CD4-positive, alpha-beta memory T cell (primary cell): ENCODE measurements at regions not wholly inside any gene's neighbourhood (a gene's known extent, or its start where the extent isn't known, plus 50 kb on each side); places are given as distances from the start of the nearest gene placed in this dataset.

Experiments
- CTCF ChIA-PET: fragments of 350-600 bp; sonication (Branson Sonifier 250); formaldehyde crosslinking; loops from one replicate; lab custom pipeline; 2021; ENCODE audit warnings: inconsistent platforms; ENCODE audit not compliant: partially characterized antibody; lab: Charles Lee
- POLR2A ChIA-PET: fragments of 350-600 bp; sonication (Branson Sonifier 250); formaldehyde crosslinking; loops from one replicate; lab custom pipeline; 2021; ENCODE audit not compliant: partially characterized antibody; lab: Charles Lee
- DNase-seq, 5 donors: peaks; one replicate each; pipeline versions ENCODE4 v3.0.0 to v3.0.0-alpha.2; 2020 to 2022; ENCODE audit warnings: mixed read lengths in 1 of 5
- H3K27ac ChIP-seq: one replicate; pipeline ENCODE4 v1.7.0; 2013; ENCODE audit warnings: low read depth, low read length
- H3K27me3 ChIP-seq: 2 replicates; pipeline ENCODE4 v1.7.0; 2013; ENCODE audit warnings: mild to moderate bottlenecking, low read length, moderate library complexity; ENCODE audit not compliant: insufficient read depth
- H3K36me3 ChIP-seq: 2 replicates; pipeline ENCODE4 v1.7.0; 2013; ENCODE audit warnings: mild to moderate bottlenecking, low read length, moderate library complexity; ENCODE audit not compliant: insufficient read depth
- H3K4me1 ChIP-seq: 2 replicates; pipeline ENCODE4 v1.7.0; 2013; ENCODE audit warnings: mild to moderate bottlenecking, low read length, moderate library complexity; ENCODE audit not compliant: insufficient read depth
- H3K4me3 ChIP-seq, 2 donors: one replicate each; pipeline ENCODE4 v1.7.0; 2013; ENCODE audit warnings: low read length in 2 of 2, mild to moderate bottlenecking in 1 of 2
- H3K9me3 ChIP-seq, 2 donors: one replicate each; pipeline ENCODE4 v1.7.0; 2013; ENCODE audit warnings: low read length in 2 of 2, control low read depth in 1 of 2; ENCODE audit not compliant: control insufficient read depth in 1 of 2
- H3K27ac Mint-ChIP-seq, 7 donors: one replicate each; pipeline ENCODE4 v1.8.0; 2020 to 2021; ENCODE audit warnings: mixed read lengths in 7 of 7, mild to moderate bottlenecking in 6 of 7, inconsistent platforms in 3 of 7, moderate library complexity in 3 of 7
- H3K27me3 Mint-ChIP-seq, 2 donors: one replicate each; pipeline ENCODE4 v1.8.0; 2020 to 2021; ENCODE audit warnings: mixed read lengths in 2 of 2
- H3K36me3 Mint-ChIP-seq, 2 donors: one replicate each; pipeline ENCODE4 v1.8.0; 2020 to 2021; ENCODE audit warnings: mixed read lengths in 2 of 2, inconsistent platforms in 1 of 2, mild to moderate bottlenecking in 1 of 2
- H3K4me1 Mint-ChIP-seq, 4 donors: one replicate each; pipeline ENCODE4 v1.8.0; 2020 to 2021; ENCODE audit warnings: mixed read lengths in 4 of 4, mild to moderate bottlenecking in 1 of 4
- H3K4me3 Mint-ChIP-seq, 8 donors: one replicate each; pipeline ENCODE4 v1.8.0; 2020 to 2021; ENCODE audit warnings: mixed read lengths in 8 of 8, mild to moderate bottlenecking in 7 of 8, moderate library complexity in 6 of 8, inconsistent platforms in 3 of 8
- H3K9me3 Mint-ChIP-seq, 8 donors: one replicate each; pipeline ENCODE4 v1.8.0; 2020 to 2021; ENCODE audit warnings: mixed read lengths in 8 of 8, mild to moderate bottlenecking in 5 of 8, inconsistent platforms in 3 of 8, moderate library complexity in 1 of 8
- intact Hi-C: fragments of 100-400 bp; cut with micrococcal nuclease; formaldehyde crosslinking; loops from one replicate; pipeline ENCODE4 v1.15.1; 2023

DNA sequence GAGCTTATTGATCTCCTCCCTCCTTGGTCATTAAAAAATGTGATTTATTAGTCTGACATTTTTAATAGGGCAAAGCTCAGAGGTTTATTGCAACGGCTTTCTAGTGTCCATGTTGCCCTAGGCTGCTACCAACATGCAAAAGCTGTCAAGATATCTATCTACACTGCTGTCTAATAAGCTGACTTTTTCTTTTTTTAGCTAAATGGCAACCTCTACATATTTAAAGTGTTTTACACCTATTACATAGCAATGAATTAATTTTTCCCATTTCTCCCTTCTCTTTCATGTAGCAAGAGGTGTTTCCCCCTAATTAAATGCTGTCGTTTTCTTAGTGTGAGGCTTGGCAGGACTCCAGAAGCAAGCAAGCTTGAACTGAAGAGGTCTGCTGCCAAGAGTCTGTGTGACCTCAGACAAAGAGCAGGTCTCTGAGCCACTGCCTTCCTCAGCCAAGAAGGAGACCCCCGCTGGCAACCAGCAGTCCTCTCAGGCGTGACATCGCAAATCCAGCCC lies 79.4 kb downstream of the GAS1 start:
- intact Hi-C loops: no loop called here

DNA sequence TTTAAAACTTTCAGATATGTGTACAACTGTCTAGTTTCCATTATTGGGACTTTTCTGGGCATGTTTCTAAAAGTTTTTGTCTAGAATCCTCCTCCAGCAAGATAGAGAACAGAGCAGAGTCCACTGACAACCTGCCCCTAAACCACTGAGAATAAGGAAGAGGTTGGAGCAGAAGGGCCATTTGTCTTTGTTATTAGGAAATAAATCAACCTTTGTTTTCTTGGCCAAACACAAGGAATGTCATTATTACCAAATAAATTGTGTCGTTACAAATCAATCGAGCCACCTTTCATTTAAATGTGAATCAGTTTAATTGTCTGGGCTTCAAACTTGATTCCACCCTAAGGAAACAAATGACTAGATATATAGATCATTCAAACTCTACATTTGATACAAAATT lies 81.4 kb downstream of the GAS1 start:
- H3K4me3 Mint-ChIP-seq: no peak overlapping the region
- POLR2A ChIA-PET: no interaction called here

More for the DNA sequence above, 79.4 kb downstream of the GAS1 start:
- Histone ChIP-seq H3K4me3 (no peak overlapping the region), H3K9me3 (no peaks in the 10 kb centered on the region), H3K27ac (no peak overlapping the region), H3K27me3 (no peaks in the 10 kb centered on the region), H3K36me3 (no peaks in the 10 kb centered on the region), H3K4me1 (no peaks in the 10 kb centered on the region)
- no peak overlapping the region for H3K27ac Mint-ChIP-seq
- no peak for DNase-seq
- H3K4me3 Mint-ChIP-seq: no peak overlapping the region
- ChIA-PET CTCF (no interaction called here), POLR2A (no interaction called here)
- peaks cover 5 to 10% of the 10 kb centered on the region in 2 donors for H3K27me3 Mint-ChIP-seq
- no peaks in the 10 kb centered on the region for H3K4me1 Mint-ChIP-seq
- H3K36me3 Mint-ChIP-seq: no peaks in the 10 kb centered on the region
- no peaks in the 10 kb centered on the region for H3K9me3 Mint-ChIP-seq

DNA sequence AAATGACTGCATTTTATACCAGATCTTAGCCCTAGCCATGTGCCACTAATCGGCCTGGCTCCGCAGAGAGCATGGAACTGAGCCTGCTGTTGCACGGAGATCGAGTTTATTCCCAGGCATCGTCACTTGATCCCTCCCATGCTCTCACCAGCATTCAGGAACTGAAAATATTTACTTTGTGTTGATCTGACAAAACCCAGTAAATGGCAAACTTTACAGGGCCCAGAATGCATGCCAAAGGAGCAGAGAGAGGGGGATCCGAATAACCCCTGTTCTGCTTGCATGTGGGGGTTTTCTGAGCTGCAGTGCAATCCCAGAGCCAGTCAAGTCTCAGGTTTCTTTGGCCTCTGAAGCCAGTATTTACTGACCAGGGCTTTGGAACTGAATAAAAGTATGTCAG lies 87.3 kb downstream of the GAS1 start:
- Mint-ChIP-seq H3K36me3 (no peaks in the 10 kb centered on the region), H3K27me3 (peaks cover 4 to 6% of the 10 kb centered on the region in 2 donors), H3K27ac (no peak overlapping the region), H3K9me3 (peaks cover 0 to 3% (median 0%) of the 10 kb centered on the region in 8 donors), H3K4me3 (no peak overlapping the region), H3K4me1 (no peaks in the 10 kb centered on the region)
- Histone ChIP-seq H3K36me3 (no peaks in the 10 kb centered on the region), H3K9me3 (no peaks in the 10 kb centered on the region), H3K27ac (no peak overlapping the region), H3K27me3 (no peaks in the 10 kb centered on the region), H3K4me1 (no peaks in the 10 kb centered on the region), H3K4me3 (no peak overlapping the region)
- ChIA-PET CTCF (no interaction called here), POLR2A (no interaction called here)
- no peak for DNase-seq
- intact Hi-C loops: no loop called here

More for the DNA sequence above, 81.4 kb downstream of the GAS1 start:
- no peaks in the 10 kb centered on the region for H3K9me3 Mint-ChIP-seq
- Histone ChIP-seq H3K9me3 (no peaks in the 10 kb centered on the region), H3K27me3 (no peaks in the 10 kb centered on the region), H3K4me1 (no peaks in the 10 kb centered on the region), H3K36me3 (no peaks in the 10 kb centered on the region), H3K4me3 (no peak overlapping the region), H3K27ac (no peak overlapping the region)
- H3K27me3 Mint-ChIP-seq: peaks cover 5 to 10% of the 10 kb centered on the region in 2 donors
- intact Hi-C loops: no loop called here
- CTCF ChIA-PET: no interaction called here
- H3K27ac Mint-ChIP-seq: no peak overlapping the region
- no peaks in the 10 kb centered on the region for H3K36me3 Mint-ChIP-seq
- no peak for DNase-seq
- H3K4me1 Mint-ChIP-seq: no peaks in the 10 kb centered on the region

DNA sequence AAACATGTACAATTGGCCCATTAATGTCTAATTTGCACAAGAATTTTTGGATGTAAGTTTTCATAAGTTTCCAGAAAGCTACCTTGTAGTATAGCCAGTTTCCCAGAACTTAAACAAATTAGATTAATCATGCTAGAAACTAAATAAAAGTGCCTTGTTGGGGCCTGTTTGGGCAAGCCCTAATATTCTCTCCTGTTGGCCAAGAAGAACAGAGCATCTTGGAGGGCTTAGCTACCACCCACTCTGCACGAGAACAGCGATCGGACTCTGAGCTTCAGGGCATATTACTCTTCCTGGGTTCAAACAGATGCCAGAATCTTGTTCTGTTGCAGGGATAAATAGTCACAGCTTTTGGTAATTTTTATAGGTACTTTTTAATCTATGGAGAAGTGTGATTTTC lies 88.2 kb downstream of the GAS1 start:
- no peak overlapping the region for H3K4me3 Mint-ChIP-seq
- no peak overlapping the region for H3K27ac ChIP-seq
- no peak overlapping the region for H3K27ac Mint-ChIP-seq
- no peaks in the 10 kb centered on the region for H3K4me1 ChIP-seq
- H3K9me3 Mint-ChIP-seq: peaks cover 0 to 3% (median 0%) of the 10 kb centered on the region in 8 donors
- H3K27me3 ChIP-seq: no peaks in the 10 kb centered on the region
- H3K36me3 ChIP-seq: no peaks in the 10 kb centered on the region
- peaks cover 1 to 5% of the 10 kb centered on the region in 2 donors for H3K27me3 Mint-ChIP-seq
- CTCF ChIA-PET: interaction anchor here (1.3 kb wide), 1 partner anchor 21 kb away, joined by 3 read pairs; no protein-coding TSS in a partner anchor
- intact Hi-C loops: no loop called here
- POLR2A ChIA-PET: no interaction called here
- H3K36me3 Mint-ChIP-seq: no peaks in the 10 kb centered on the region
- no peaks in the 10 kb centered on the region for H3K9me3 ChIP-seq
- DNase-seq: no peak
- no peaks in the 10 kb centered on the region for H3K4me1 Mint-ChIP-seq
- H3K4me3 ChIP-seq: no peak overlapping the region

DNA sequence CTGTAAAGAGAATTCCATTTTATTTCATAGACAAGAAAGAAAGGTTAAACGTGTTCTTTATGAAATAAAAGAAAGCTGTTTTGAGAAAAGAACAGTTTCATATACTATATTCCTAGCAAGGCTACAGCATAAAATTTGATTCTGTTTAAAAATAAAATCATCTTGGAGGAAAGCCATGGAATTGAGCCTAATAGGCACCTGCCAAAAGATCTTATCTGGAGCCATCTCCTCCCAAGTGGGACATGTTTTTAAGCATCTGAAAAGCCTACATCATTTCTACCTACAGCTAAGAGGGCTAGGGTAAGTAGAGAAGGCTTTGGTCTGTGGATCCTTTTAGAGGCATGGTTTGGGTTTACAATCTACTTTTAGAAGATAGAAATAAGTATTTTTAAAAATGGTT lies 89.3 kb downstream of the GAS1 start:
- Histone ChIP-seq H3K27ac (no peak overlapping the region), H3K4me3 (no peak overlapping the region), H3K36me3 (no peaks in the 10 kb centered on the region), H3K4me1 (no peaks in the 10 kb centered on the region), H3K9me3 (no peaks in the 10 kb centered on the region), H3K27me3 (no peaks in the 10 kb centered on the region)
- CTCF ChIA-PET: interaction anchor here (1.3 kb wide), 1 partner anchor 20 kb away, joined by 3 read pairs; no protein-coding TSS in a partner anchor
- no peaks in the 10 kb centered on the region for H3K4me1 Mint-ChIP-seq
- H3K27ac Mint-ChIP-seq: no peak overlapping the region
- intact Hi-C loops: no loop called here
- H3K27me3 Mint-ChIP-seq: peaks cover 0 to 2% of the 10 kb centered on the region in 2 donors
- POLR2A ChIA-PET: no interaction called here
- H3K9me3 Mint-ChIP-seq: peaks cover 0 to 3% (median 0%) of the 10 kb centered on the region in 8 donors
- no peak overlapping the region for H3K4me3 Mint-ChIP-seq
- DNase-seq: no peak
- H3K36me3 Mint-ChIP-seq: no peaks in the 10 kb centered on the region

DNA sequence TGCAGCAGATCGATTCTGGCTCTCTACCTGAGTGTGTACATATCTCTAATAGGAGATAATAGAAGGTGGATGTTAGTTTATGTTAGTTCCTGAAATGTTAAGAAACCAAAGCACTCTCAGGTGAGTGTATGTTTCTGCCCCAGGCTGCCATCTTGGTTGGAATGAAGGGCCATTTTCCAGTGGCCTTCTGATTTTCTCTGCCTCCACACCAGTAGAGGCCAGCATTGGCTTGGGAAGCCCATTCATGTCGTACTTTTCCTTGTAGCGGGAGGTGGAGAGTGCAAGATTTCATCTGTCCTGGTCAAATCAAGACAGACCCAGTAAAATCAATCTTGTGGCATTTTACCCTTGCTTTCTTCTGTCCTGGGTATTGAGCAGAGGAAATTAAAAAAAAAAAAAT lies 91.0 kb downstream of the GAS1 start:
- Histone ChIP-seq H3K4me1 (no peaks in the 10 kb centered on the region), H3K27ac (no peak overlapping the region), H3K9me3 (no peaks in the 10 kb centered on the region), H3K27me3 (no peaks in the 10 kb centered on the region), H3K4me3 (no peak overlapping the region), H3K36me3 (no peaks in the 10 kb centered on the region)
- Mint-ChIP-seq H3K4me1 (no peaks in the 10 kb centered on the region), H3K27me3 (peaks cover 4 to 6% of the 10 kb centered on the region in 2 donors), H3K36me3 (no peaks in the 10 kb centered on the region), H3K27ac (no peak overlapping the region), H3K4me3 (no peak overlapping the region), H3K9me3 (peaks cover 0 to 3% (median 0%) of the 10 kb centered on the region in 8 donors)
- CTCF ChIA-PET: no interaction called here
- intact Hi-C loops: no loop called here
- POLR2A ChIA-PET: interaction anchor here (0.6 kb wide), 1 partner anchor 59 kb away, joined by 3 read pairs; no protein-coding TSS in a partner anchor
- no peak for DNase-seq

DNA sequence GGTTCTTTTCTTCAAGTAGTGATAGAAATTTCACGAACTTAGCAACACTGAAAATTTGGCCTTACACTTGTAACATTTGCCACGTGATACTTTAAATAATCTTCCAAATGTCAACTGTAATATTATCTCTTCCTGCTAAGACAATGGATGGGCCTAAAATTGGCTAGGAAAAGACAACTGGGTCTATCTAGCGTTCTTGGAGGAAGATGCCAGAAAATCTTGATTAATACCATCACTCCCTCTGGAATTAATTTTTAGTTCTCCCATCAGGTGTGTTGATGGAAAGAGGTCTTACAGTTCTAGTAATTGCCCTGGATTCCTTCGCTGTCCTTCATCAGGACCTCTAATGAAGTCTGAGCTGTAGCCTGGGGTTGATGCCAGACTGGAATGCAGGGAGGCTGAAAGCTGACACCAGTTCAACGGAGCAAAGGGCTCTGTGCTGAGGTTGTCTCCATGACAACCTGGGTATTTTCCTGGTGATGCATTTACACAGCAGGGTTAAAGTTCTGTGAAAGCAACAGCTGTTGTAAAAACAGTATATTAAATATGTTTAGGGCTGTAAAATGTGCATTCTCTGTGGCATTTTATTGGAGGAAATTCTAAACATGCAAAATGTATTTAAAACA lies 92.3 kb downstream of the GAS1 start:
- no peaks in the 10 kb centered on the region for H3K27me3 ChIP-seq
- ChIA-PET CTCF (no interaction called here), POLR2A (no interaction called here)
- no peaks in the 10 kb centered on the region for H3K9me3 ChIP-seq
- Mint-ChIP-seq H3K4me1 (no peaks in the 10 kb centered on the region), H3K36me3 (no peaks in the 10 kb centered on the region), H3K9me3 (peaks cover 0 to 3% (median 0%) of the 10 kb centered on the region in 8 donors), H3K27me3 (peaks cover 4 to 6% of the 10 kb centered on the region in 2 donors), H3K4me3 (no peak overlapping the region), H3K27ac (no peak overlapping the region)
- no peaks in the 10 kb centered on the region for H3K4me1 ChIP-seq
- no peak overlapping the region for H3K4me3 ChIP-seq
- no peaks in the 10 kb centered on the region for H3K36me3 ChIP-seq
- DNase-seq: no peak
- intact Hi-C loops: no loop called here
- no peak overlapping the region for H3K27ac ChIP-seq
